ENCODE measurements at regions not wholly inside any gene's neighbourhood (a gene's known extent, or its start where the extent isn't known, plus 50 kb on each side); places are given as distances from the start of the nearest gene placed in this dataset.
A peak's percentile ranks its signal among the peaks of the same experiment; 100 is the strongest.

DNA sequence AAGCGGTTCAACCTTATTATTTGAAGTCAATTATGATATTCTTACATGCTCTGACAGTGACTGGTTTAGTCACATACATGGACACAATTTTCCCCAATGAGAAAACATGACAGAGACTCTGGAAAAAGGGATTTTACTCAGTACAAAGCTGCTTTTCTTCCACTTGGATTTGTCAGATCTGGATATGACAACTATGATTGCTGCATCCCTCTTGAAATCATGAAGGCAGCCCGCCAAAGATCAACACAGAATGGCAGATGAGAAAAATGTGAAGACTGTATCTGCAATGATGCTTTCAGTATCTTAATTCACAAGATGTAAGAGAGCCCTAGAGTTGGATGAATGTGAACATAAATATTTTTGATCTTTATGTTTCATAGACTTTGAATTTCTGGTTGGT is 439.6 kb downstream of the CDH8 start:
- no peak for DNase-seq

DNA sequence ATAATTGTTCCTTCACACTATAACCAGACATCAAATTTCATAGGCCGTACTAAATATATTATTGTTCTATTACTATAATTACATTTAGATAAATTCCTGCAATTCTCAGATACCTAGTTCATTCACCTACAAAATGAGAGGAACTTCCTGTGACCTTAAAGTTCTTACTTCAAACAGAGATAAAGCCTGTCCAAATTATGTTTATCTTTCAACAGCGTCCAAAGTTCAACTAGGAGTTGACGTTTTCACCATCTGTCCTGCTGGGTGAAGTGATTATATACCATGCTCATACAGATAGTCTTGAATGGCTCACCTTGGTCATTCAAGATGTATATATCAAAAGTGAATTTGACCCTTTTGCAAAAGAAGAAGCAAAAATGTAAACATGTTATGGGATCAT is 440.6 kb downstream of the CDH8 start:
- DNase-seq, result no peak

DNA sequence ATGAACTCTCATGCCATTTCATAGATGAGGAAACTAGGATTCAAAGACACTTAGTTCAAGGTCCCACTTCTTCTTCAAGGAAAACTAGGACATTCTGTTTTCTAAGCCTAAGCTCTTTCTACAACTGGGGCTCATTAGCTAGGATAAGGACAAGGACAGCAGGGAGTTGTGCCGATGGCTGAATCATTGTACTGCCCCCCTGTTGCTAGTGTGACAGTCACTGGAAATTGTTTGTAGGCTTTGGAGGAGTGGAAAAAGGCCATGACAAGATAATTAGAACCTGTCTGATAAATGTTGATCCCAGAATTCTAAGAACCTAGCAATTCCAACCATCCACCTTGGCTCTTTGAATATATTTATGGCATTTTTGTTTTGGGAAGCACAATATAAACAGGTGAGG is 445.7 kb downstream of the CDH8 start:
- peak; percentile 9 for DNase-seq

DNA sequence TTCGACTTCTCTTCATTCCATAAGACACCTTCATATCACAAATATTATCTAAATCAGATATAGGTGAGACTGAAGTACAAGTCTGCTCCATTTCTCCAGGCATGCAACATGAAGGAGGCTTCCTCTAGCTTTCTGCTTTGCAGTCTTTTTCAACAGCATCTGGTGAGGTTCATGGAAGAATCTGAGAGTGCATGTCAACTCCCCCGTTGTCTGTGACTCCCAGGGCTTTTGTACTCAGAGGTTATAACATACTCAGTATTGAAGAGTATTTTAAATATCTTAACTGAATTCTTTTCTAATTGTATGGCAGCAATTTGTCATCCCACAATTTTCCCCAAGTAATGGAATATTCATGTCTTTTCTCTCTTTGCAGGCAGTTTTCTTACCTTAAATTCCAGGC is 448.7 kb downstream of the CDH8 start:
- DNase-seq, result no peak

DNA sequence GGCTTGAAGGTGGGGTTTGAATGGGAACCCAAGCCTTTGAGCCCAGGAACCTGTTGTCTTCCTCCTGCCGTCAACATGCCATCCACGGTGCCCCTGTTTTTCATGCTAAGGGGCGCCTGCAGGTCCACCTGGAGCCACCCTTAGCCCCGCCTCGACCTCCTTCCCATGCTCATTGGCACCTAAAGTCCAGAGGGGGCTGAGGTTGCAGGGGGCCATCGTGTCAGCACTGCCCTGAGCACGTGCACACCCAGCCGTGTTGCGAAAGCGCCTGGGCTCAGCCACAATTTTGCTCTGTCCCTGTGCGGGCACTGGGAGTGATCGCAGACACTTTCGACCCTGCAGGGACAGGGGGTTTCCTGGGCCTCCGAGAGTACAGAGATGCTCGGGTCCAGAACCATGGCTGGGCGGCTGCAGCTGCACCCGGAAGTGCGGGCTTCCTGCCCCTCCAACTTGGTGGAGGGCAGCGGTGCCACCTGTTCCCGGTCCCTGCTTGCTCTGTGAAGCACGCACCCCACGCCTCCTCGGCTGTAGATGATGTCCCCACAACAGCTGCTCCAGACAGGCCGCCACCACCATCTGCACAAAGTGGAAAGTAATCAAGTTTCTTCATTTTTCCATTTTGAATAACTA is 454.7 kb downstream of the CDH8 start:
- no peak for DNase-seq

DNA sequence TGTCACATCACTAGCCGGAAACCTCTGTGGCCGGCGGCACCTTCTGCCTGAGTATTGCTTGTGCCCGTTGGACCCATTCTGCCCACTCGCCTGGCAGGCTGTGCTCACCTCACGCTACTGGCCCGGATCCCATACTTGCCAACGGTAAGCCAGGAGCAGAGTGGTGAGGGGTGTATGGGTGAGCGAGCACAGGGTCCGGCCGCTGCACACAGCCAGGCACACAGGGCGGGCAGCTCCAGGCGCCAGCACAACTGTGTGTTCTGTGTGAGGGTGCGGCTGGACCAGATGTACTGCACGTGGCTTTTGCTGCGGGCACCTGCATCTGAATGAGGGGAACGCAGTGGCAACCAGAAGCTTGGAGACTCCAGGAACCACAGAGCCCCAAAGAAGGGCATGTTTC is 455.7 kb downstream of the CDH8 start:
- no peak for DNase-seq

DNA sequence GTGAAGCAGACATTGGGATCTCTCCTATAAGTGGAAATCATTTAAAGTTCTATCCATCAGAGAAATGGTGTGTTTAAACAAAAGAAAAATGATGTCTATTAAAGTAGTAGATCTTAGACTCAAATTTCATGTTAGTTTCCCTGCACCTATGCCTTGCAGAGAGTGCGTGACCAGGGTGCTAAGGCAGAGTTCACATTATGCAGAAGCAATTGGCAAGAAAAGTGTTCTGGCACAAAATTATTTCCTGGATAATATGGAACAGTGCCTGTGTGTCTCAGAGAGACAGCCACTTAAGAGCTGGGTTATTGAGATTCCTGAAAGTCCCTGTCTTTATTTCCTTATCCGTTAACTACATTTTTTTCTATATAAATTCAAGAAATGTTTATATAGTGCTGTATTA is 457.0 kb downstream of the CDH8 start:
- no peak for DNase-seq

DNA sequence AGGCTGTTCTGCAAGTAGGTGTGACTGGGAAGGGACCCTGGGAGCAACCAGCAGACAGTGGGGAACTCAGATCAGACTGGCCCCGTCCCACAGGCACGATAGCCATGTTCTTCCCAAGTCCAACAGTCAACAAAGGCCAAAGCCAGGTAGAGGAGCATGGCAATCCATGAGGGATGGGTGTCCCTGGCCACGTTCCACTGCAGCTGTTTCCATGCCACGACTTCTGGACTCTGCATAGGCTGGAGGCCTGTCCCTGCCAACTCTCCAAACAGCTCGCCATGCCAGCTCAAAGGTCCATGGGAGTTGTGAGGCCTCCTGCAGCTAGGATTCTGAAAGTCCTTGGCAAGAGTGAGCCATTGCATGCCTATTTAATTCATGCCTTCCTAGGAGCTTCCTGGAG is 459.8 kb downstream of the CDH8 start:
- DNase-seq, result no peak

DNA sequence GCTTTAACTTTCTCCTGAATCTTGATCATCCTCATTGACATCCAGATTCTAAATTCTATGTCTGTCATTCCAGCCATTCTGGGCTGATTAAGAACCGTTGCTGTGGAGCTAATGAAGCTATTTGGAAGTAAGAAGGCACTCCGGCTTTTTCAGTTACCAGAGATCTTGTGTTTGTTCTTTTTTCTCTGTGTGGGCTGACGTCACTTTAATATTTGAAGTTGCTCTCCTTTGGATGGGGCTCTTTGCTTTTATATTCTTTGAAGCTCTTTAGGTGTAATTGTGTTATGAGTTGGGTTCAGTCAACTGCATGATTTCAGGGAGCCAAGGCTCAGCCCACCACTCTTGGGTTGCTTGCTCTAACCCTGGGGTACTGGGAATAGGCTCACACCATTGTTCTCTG is 460.6 kb downstream of the CDH8 start:
- DNase-seq, result no peak

DNA sequence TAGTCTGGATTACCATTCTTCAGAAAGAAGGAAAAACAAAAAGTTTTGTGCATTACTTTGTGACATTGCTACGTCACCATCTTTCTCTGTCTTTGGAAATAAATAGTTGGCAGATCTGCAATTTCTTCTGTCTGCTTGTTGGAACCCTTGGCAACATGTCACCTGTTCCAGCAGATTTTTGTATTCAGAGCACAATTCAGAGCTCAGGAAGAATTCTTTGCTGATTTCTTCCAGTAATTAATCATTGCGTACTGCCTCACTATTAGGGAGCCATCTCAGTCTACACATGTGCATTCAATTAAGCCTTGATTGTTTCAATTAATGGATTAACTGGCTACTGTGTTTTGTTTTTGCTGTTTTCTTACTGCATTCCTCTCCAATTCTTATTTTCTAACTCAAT is 467.2 kb downstream of the CDH8 start:
- DNase-seq, result no peak

DNA sequence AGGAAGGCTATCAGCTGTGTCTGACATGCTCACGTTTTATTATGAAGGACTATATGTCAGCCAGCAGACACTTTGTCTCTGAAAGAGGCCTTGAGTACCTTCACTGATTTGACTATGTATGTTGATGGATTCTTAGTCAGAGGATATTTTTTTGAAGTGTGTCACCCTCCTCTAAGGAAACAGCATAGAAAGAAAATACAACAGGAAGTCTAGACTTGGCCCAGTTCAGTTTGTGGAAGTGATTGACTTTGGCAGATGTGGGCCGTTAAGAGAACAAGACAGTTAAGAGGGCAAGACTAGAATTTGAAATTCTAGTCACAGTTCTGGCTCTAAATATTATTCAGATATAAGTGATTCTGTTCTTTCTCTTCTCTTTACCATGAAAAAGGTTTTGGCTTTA is 471.5 kb downstream of the CDH8 start:
- DNase-seq, result no peak

DNA sequence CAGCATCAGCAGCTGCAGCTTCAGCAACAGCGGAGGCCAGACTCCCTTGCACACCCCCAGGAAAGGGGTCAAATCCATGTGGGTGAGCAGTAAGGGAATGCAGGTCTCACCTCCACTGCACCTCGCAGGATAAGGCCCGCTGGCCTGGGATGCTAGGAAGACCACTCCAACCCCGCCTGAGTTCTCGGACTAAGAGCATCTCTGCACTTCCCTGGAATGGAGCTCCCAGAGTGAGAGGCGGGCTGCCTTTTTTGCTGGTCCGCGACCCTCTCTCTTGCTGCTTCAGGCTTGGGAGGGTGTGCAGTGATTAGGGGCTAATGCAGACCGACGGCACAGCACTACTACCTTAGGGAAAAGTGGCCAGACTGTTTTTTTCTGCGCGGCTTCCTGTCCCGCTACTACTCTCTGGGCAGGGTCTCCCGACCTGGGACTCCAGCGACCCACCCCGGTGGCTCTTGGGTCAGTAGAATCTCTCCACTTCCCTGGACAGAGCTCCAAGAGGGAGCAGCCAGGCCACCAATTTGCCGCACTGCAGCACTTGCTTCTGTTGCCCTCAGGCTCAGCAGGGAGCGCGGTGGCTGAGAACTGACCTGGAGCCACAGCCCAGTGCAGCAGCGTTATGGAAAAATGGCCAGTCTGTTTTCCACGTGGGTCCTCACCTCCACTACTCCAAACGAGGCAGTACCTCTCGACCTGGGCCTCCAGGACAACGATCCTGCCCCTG is 480.4 kb downstream of the CDH8 start:
- DNase-seq, result no peak

DNA sequence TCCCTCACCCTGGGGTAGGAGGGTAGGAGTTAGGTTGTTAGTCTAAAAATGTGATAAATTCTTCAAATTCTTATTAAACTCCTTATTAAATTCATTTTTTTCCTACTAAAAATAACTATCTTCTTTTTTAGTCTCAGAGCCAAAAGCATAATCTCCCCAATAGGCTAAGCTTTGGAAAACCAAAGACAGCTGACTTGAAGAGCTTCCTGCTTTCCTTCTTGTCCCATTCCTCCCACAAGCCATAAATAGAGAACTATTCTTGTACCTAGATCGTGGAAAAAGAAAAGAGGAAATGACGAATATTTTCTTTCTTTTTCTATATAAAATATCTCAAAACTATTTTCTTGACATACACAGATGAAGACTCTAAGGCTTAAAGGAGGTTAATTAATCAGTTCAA is 486.9 kb downstream of the CDH8 start:
- DNase-seq, result no peak

DNA sequence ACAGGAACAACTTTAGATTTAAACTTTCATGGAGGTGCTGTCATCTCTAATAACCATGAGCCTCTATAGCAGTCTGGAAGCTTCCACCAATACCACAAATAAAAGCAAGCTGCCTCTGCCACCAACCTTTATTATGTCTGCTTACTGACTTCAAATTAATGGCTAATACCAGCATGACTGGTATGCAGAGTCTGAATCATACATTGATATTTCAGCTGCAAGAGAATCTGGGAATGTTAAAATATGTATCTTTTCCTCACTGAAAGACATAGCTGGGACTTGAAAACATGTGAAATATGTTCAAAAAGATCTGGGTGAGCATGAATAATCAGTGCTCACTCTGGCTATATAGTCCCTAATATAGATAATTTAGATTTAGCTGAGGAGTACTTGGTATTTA is 488.6 kb downstream of the CDH8 start:
- DNase-seq, result no peak

DNA sequence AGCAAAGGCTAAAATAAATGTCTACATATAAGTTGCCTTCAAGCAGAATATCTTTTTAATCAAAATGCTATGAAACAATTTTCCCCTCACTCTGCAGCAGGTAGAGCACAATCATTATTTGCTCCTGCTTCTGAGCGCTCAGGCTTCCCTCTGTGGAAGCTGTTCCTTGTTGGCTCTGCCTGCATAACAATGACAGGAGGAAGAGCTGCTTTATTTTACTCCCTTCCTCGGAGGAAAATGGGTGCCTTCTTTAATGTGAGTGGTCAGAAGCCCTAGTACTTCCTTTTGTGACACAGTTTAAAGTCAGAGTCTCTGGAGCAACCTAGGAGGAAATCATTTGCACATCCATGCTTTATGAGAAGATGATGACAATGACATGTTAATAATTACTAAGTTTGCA is 492.1 kb downstream of the CDH8 start:
- DNase-seq, result no peak

DNA sequence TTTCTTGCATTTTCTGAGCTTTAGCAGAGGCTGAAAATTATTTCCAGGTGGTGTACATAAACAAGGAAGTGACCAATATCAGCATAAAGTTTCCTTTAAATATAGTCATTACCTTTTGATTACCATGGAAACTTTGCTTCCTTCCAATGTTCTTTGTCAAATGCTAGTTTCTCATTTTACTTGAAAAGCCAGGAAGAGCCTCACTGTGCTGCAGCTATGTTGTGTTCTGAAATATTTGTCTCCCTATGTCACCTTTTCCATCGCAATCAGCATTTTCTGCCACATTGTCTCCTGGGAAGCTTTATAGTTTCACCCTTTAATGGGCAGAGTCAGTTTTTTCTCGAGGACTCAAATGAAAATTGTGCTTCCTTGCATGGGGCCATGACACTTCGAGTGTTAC is 496.0 kb downstream of the CDH8 start:
- no peak for DNase-seq

DNA sequence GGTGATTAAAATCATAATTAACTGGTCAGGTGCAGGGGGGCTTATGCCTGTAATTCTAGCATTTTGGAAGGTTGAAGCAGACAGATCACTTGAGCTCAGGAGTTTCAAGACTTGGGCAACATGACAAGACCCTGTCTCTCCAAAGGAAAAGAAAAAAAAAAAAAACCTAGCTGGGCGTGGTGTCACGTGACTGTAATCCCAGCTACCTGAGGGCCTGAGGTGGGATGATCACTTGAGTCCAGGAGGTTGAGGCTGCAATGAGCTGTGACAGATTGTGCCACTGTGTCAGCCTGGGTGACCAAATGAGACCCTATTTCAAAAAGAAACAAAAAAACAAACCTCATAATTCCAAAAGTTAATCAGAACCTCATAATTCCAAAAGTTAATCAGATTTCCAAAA is 505.5 kb downstream of the CDH8 start:
- DNase-seq, result no peak

DNA sequence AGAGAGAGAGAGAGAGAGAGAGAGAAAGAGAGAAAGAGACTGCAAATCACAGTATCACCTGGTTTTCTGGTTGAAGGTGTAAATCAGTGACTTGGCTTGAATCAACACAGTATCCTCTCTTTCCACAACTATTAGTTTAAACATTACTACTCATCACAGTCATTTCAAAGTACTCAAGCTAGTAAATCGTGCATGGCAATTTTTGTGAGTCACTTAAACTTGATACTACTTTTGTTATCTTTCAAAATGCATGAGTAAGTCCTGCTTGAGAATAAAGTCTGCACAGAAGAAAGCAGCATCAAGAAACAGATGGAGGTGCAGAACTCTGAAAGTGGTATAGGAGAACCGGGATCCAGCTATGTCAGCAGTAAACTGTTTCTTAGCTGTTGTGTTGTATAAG is 535.4 kb downstream of the CDH8 start:
- no peak for DNase-seq

DNA sequence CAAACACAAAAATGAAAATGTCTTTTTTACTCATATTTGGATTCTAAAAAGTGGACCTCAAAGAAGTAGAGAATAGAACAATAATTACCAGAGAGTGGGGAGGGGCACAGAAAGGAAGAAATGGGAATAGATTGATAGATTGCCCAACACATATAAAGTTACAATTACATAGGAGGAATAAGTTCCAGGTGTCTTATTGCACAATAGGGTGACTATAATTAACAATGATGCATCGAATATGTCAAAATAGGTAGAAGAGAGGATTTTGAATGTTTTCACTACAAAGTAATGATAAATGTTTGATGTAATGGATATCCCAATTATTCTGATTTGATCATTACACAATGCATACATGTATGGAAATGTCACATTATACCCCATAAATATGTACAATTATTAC is 556.0 kb downstream of the CDH8 start:
- no peak for DNase-seq

DNA sequence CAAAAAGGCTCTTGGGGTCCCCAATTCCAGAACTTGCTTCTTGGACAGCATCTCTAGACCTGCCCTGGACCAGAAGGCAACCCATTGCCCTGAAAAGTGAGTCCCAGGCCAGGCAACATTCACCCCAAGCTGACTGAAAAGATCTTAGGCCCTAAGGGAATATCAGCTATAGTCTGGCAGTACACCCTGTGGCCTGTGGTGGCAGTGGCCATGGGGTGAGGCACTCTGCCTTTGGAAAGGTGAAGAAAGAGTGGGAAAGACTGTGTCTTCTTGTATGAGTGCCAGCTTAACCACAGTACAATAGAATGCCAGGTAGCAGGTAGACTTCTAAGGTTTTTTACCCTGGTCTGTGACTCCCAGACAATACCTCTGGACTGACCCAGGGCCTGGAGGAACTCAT is 564.5 kb downstream of the CDH8 start:
- DNase-seq, result no peak

DNA sequence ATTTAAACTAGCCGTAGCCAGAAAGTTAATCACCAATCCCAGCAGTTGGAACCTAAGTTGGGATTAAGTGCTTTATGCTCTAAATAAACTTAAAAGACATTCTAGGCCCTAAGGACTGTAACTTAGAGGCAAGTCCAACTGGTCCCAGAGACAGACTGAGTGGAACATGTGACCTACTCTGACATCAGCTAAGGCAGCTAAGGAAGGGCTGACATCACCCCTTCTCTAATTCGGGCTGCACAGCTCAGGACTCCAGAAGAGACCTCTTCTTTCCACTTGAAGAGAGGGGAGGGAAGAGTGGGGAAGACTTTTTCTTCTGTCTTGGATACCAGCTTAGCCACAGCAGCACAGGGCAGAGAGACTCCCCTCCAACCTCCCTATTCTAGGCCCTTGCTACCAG is 565.2 kb downstream of the CDH8 start:
- DNase-seq, result no peak

DNA sequence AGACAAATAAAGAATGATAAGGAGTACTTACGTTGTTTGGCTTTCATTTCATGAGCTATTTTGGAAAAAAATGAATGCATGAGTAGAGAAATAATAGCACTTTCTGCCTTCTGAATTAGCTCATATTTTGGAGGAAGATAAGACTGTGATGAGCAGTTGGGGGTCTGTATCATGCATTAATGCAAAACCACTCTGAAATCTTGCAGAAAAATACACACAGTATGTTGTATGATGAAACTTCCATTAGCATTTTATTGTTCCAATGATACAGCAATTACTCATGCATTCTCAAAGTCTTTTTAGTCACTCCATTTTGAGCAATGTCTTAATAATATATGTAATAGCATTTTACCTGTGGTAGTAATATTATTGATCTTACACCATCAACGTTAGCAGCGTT is 571.0 kb downstream of the CDH8 start:
- DNase-seq, result no peak

DNA sequence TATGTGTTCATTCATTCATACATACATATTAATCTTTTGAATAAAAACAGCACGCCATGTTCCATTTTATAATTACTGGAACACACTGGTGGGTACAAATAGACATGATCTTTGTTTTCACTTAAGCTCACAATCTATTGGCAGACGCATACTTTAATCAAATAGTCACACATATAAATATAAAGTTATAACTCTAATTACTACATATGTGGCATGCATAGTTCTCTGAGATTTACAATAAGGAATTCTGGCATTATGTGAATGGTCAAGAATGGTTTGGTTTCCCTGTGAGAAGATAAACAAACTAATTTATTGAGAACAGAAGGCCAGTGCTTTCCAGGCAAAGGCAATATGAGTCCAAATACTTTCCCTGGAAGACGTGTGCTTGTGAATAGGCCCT is 576.2 kb downstream of the CDH8 start:
- no peak for DNase-seq

DNA sequence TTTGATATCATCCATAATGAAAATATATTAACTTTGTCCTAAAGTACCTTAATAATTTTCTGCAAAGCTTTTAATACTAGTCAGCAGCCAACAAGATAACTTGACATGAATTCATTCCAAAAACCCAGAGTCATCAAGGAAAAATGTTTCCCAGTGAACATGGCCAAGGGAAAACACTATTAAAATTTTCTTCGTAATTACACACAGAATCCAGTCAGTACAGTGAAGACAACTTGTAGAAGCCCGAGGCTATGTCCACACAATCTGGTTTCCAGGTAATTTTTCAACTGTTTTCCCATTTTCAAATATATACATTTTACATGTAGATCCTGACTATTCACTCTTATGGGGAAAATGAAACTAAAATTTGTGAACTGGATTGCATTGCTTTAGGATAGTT is 600.9 kb downstream of the CDH8 start:
- DNase-seq, result no peak

DNA sequence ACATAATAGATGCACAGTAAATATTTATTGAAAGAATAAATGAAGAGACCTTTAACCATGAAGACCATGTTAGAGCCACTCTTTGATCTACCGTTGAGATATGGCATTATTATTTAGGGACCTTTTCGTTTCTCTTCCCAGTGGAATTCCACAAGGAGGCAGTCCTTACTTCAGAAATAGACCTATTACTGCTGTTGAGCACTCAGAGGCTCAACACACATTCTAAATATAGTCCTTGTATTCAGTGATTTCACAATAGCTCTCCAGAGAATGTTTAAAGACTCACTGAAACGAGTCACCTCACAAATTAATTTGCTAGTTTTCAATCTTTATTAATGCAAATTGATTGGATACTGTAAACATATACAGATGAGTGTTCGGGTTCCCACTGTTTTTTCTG is 603.8 kb downstream of the CDH8 start:
- peak; percentile 25 for DNase-seq
